ENCODE measurements at regions not wholly inside any gene's neighbourhood (a gene's known extent, or its start where the extent isn't known, plus 50 kb on each side); places are given as distances from the start of the nearest gene placed in this dataset.

DNA sequence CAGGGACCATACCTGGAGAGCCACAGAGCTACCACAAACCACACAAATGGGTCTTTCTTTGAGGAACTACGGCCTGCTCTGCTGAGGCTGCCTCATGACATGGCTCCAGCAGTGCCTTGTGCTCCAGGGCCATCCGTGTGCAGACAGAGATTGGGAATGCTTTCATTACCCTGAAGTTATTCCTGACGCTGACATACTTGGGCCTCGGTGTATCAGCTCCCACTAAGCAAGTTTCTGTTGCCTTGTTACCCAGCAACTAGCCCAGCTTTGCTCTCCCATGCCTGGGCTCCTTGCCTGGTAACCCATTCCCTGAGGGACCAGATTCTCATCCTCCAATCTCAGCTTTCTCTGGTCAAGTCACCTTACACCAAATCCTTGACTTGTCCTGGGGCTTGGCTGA is 80.3 kb upstream of the FZD7 start:
- no peak overlapping the region for H3K4me3 Mint-ChIP-seq
- no peak overlapping the region for H3K27ac Mint-ChIP-seq
- no peaks in the 10 kb centered on the region for H3K36me3 Mint-ChIP-seq
- H3K27me3 Mint-ChIP-seq: peaks cover 6% of the 10 kb centered on the region
- H3K9me3 Mint-ChIP-seq: no peaks in the 10 kb centered on the region
- no peak for DNase-seq (ENCODE audit: extremely low spot score, unreplicated experiment)
- TF ChIP-seq, protein P1, sequence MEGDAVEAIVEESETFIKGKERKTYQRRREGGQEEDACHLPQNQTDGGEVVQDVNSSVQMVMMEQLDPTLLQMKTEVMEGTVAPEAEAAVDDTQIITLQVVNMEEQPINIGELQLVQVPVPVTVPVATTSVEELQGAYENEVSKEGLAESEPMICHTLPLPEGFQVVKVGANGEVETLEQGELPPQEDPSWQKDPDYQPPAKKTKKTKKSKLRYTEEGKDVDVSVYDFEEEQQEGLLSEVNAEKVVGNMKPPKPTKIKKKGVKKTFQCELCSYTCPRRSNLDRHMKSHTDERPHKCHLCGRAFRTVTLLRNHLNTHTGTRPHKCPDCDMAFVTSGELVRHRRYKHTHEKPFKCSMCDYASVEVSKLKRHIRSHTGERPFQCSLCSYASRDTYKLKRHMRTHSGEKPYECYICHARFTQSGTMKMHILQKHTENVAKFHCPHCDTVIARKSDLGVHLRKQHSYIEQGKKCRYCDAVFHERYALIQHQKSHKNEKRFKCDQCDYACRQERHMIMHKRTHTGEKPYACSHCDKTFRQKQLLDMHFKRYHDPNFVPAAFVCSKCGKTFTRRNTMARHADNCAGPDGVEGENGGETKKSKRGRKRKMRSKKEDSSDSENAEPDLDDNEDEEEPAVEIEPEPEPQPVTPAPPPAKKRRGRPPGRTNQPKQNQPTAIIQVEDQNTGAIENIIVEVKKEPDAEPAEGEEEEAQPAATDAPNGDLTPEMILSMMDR (conservative IDR thresholded peaks at IDR 0.05): no peak
- peaks cover 26% of the 10 kb centered on the region for H3K4me1 Mint-ChIP-seq (ENCODE audit: unreplicated experiment)

DNA sequence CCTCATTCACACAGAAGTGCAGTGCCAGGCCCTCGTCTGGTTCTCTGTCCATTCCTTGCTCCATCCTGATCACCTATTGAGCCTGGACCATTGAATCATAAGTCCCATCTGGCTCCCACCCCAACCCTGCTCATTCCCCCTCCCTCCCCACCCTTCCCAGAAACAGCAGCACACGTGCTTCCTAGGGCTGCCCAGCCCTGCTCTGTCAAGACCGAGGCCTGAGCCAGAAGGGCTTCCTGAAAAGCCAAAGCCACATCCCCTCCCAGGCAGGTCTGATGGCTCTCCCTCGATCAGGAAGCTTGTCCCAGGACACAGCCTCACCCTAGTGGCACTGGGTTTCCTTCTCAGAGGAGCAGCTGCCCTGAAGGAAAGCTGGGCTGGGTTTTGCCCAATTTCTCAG is 79.8 kb upstream of the FZD7 start:
- no peak overlapping the region for H3K4me3 Mint-ChIP-seq
- peaks cover 24% of the 10 kb centered on the region for H3K4me1 Mint-ChIP-seq (ENCODE audit: unreplicated experiment)
- peaks cover 6% of the 10 kb centered on the region for H3K27me3 Mint-ChIP-seq
- H3K27ac Mint-ChIP-seq: no peak overlapping the region
- H3K36me3 Mint-ChIP-seq: no peaks in the 10 kb centered on the region
- no peaks in the 10 kb centered on the region for H3K9me3 Mint-ChIP-seq
- DNase-seq (ENCODE audit: extremely low spot score, unreplicated experiment): no peak
- TF ChIP-seq, protein P1 (conservative IDR thresholded peaks at IDR 0.05): no peak

DNA sequence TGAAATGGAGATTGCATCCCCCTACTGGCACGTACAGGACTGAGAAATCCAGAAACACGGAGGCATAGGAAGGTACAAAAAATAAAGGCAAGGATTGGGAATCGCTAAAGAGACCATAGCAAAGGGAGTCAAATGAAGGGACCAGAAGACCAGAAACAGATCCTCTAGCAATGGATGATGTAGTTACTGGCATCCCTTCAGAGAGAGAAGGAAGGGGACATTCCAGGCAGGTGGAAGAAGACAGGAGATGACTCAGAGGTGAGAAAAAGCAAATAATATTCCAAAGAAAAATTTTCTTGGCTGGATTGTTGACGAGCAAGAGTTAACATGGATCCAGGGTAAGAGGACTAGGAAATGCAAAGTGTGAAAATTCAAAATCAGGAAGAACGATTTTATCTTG is 78.4 kb upstream of the FZD7 start:
- TF ChIP-seq, protein P1 (conservative IDR thresholded peaks at IDR 0.05): no peak
- H3K9me3 Mint-ChIP-seq: no peaks in the 10 kb centered on the region
- DNase-seq (ENCODE audit: extremely low spot score, unreplicated experiment): no peak
- no peaks in the 10 kb centered on the region for H3K36me3 Mint-ChIP-seq
- H3K27me3 Mint-ChIP-seq: peaks cover 6% of the 10 kb centered on the region
- no peak overlapping the region for H3K4me3 Mint-ChIP-seq
- H3K4me1 Mint-ChIP-seq (ENCODE audit: unreplicated experiment): peaks cover 12% of the 10 kb centered on the region
- no peak overlapping the region for H3K27ac Mint-ChIP-seq

DNA sequence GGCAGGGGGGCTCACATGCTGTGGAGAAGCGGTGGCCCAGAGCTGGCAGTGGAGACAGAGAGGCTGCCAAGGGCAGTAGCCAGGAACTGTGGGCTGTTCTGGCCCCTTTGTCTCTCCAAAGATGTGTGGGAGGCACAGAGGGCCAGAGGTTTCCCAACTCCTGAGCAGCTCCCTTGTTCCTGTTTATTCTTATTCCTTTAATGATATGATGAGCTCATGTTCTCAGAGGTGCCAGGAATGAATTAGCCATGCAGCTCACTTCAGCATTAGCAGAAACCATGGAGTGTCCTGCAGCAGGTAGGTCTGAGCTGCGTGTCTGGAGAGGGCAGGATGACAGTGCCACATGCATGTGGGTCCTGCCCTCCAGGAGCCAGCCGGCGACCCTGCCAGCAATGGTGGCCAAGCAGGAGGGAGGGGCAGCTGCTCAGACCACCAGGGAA is 77.9 kb upstream of the FZD7 start:
- H3K4me1 Mint-ChIP-seq (ENCODE audit: unreplicated experiment): peaks cover 12% of the 10 kb centered on the region
- H3K36me3 Mint-ChIP-seq: no peaks in the 10 kb centered on the region
- H3K9me3 Mint-ChIP-seq: no peaks in the 10 kb centered on the region
- H3K27ac Mint-ChIP-seq: no peak overlapping the region
- no peak overlapping the region for H3K4me3 Mint-ChIP-seq
- no peak for DNase-seq (ENCODE audit: extremely low spot score, unreplicated experiment)
- peaks cover 6% of the 10 kb centered on the region for H3K27me3 Mint-ChIP-seq
- TF ChIP-seq, protein P1 (conservative IDR thresholded peaks at IDR 0.05): no peak

DNA sequence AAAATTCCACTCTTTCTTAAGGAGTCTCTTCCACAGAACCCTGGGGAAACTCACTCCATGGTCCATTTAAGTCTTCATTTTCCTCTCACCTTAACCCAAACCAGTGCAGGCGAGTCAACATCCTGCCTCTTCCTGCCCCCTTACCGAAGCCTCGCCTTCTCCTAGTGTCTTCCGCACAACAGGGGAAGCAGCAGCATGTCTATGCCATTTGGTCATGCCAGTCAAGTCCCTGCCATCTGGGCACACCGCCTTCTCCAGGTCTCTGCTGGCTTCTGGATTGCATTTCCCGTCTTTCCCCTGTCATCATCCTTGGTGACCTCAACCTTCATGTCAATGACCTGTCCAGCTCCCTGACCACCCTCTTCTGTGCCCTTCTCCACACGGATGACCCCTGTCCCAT is 77.3 kb upstream of the FZD7 start:
- TF ChIP-seq, protein P1 (conservative IDR thresholded peaks at IDR 0.05): no peak
- Mint-ChIP-seq H3K9me3 (no peaks in the 10 kb centered on the region), H3K36me3 (no peaks in the 10 kb centered on the region), H3K4me3 (no peak overlapping the region), H3K4me1 (ENCODE audit: unreplicated experiment) (peaks cover 12% of the 10 kb centered on the region), H3K27me3 (peaks cover 8% of the 10 kb centered on the region), H3K27ac (no peak overlapping the region)
- no peak for DNase-seq (ENCODE audit: extremely low spot score, unreplicated experiment)

DNA sequence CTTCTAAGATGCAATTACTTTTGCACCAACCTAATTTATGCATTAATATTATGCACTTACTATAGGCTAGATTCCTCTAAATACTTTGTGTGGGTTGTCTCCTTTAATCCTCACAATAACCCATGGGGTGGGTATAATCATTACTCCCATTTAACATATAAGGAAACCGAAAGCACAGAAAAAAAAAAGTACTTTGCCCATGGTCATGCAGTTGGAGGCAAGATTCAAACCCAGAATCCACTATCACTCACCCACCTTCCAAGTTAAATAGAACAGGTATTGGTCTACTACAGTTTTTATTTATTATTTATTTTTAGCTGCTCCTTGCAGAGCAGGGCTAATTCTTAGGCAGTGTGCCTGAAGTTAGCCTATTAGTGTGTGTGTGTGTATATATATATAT is 76.6 kb upstream of the FZD7 start:
- DNase-seq (ENCODE audit: extremely low spot score, unreplicated experiment): no peak
- Mint-ChIP-seq H3K9me3 (no peaks in the 10 kb centered on the region), H3K27ac (no peak overlapping the region), H3K4me1 (ENCODE audit: unreplicated experiment) (peaks cover 12% of the 10 kb centered on the region), H3K36me3 (no peaks in the 10 kb centered on the region), H3K27me3 (peaks cover 9% of the 10 kb centered on the region), H3K4me3 (no peak overlapping the region)
- TF ChIP-seq, protein P1 (conservative IDR thresholded peaks at IDR 0.05): no peak
